GM23338 (cell line): ENCODE measurements at regions not wholly inside any gene's neighbourhood (a gene's known extent, or its start where the extent isn't known, plus 50 kb on each side); places are given as distances from the start of the nearest gene placed in this dataset.
A peak's percentile ranks its signal among the peaks of the same experiment; 100 is the strongest.

Source experiments
- ATAC-seq: fragments of 200-7000 bp; cut with Tn5 transposase; 3 replicates; pipeline ENCODE4 v1.9.1; 2020
- DNase-seq: peaks from one replicate; pipeline ENCODE4 v3.0.0-alpha.2; 2015; ENCODE audit warnings: low spot score
- H2AFZ ChIP-seq: fragments of 200-600 bp; sonication (generic); 2 replicates; pipeline ENCODE4 v1.8.0; 2016; ENCODE audit warnings: antibody characterized with exemption, mild to moderate bottlenecking, moderate library complexity
- H3F3A ChIP-seq: fragments of 200-600 bp; sonication (generic); replicated peaks from 2 replicates; pipeline ENCODE4 v1.8.0; 2017; ENCODE audit warnings: antibody characterized with exemption, mixed run types, low read depth
- H3K27ac ChIP-seq: fragments of 200-600 bp; sonication (generic); 2 replicates; pipeline ENCODE4 v1.6.1; 2016; ENCODE audit warnings: low read depth
- H3K27me3 ChIP-seq: fragments of 200-600 bp; sonication (generic); 2 replicates; pipeline ENCODE4 v1.8.0; 2016; ENCODE audit warnings: mild to moderate bottlenecking, mixed run types, moderate library complexity; ENCODE audit not compliant: insufficient read depth
- H3K36me3 ChIP-seq: fragments of 200-600 bp; sonication (generic); 2 replicates; pipeline ENCODE4 v1.8.0; 2016; ENCODE audit warnings: mild to moderate bottlenecking; ENCODE audit not compliant: insufficient read depth
- H3K4me1 ChIP-seq: fragments of 200-600 bp; sonication (generic); 2 replicates; pipeline ENCODE4 v1.8.0; 2016; ENCODE audit warnings: mild to moderate bottlenecking, moderate library complexity; ENCODE audit not compliant: insufficient read depth
- H3K4me2 ChIP-seq: fragments of 200-600 bp; sonication (generic); 2 replicates; pipeline ENCODE4 v1.7.1; 2017; ENCODE audit warnings: mixed run types
- H3K4me3 ChIP-seq: fragments of 200-600 bp; sonication (generic); 2 replicates; pipeline ENCODE4 v1.6.1; 2016; ENCODE audit warnings: mixed run types
- H3K79me2 ChIP-seq: fragments of 200-600 bp; sonication (generic); replicated peaks from 2 replicates; pipeline ENCODE4 v1.8.0; 2017; ENCODE audit warnings: mild to moderate bottlenecking; ENCODE audit not compliant: insufficient read depth
- H3K9me2 ChIP-seq: fragments of 200-600 bp; sonication (generic); 2 replicates; pipeline ENCODE4 v1.8.0; 2017; ENCODE audit not compliant: insufficient read depth
- H4K20me1 ChIP-seq: fragments of 200-600 bp; sonication (generic); replicated peaks from 2 replicates; pipeline ENCODE4 v1.8.0; 2017; ENCODE audit warnings: mild to moderate bottlenecking; ENCODE audit not compliant: insufficient read depth
- H3K27ac Mint-ChIP-seq: 2 replicates; pipeline ENCODE4 v1.8.0; 2020; ENCODE audit warnings: inconsistent platforms, mild to moderate bottlenecking, moderate library complexity, mixed read lengths
- H3K27me3 Mint-ChIP-seq: 3 replicates; pipeline ENCODE4 v1.8.0; 2022; ENCODE audit warnings: low read depth, mild to moderate bottlenecking, moderate library complexity, mixed read lengths, inconsistent platforms; ENCODE audit not compliant: insufficient read depth, poor library complexity
- H3K36me3 Mint-ChIP-seq: 3 replicates; pipeline ENCODE4 v1.8.0; 2021; ENCODE audit warnings: low read depth, mild to moderate bottlenecking, inconsistent platforms, moderate library complexity, mixed read lengths
- H3K4me1 Mint-ChIP-seq: 3 replicates; pipeline ENCODE4 v1.8.0; 2020; ENCODE audit warnings: mild to moderate bottlenecking, inconsistent platforms, mixed read lengths
- H3K4me3 Mint-ChIP-seq: 3 replicates; pipeline ENCODE4 v1.8.0; 2021; ENCODE audit warnings: moderate library complexity, mild to moderate bottlenecking, inconsistent platforms, mixed read lengths
- H3K9me3 Mint-ChIP-seq: 3 replicates; pipeline ENCODE4 v1.8.0; 2020; ENCODE audit warnings: moderate library complexity, mild to moderate bottlenecking, inconsistent platforms, mixed read lengths
- CTCF ChIP-seq, 2 experiments: fragments of 200-600 bp in 1 of 2; sonication (generic) in 1 of 2; conservative IDR thresholded peaks; 2 replicates each; pipeline versions ENCODE4 v1.5.1 to v1.6.1; 2016 to 2017; ENCODE audit warnings: antibody characterized with exemption in 2 of 2, low read depth in 2 of 2, mild to moderate bottlenecking in 2 of 2, moderate library complexity in 1 of 2
- ETS1 ChIP-seq: IDR thresholded peaks from 2 replicates; pipeline ENCODE4 v1.6.1; 2016; ENCODE audit warnings: antibody characterized with exemption
- EZH2phosphoT487 ChIP-seq: fragments of 200-600 bp; sonication (generic); IDR thresholded peaks from one replicate; pipeline ENCODE4 v1.8.1; 2018; ENCODE audit warnings: antibody characterized with exemption; ENCODE audit not compliant: unreplicated experiment
- POLR2AphosphoS5 ChIP-seq: IDR thresholded peaks from 2 replicates; pipeline ENCODE4 v1.6.1; 2016; ENCODE audit warnings: antibody characterized with exemption, low read depth
- REST ChIP-seq: IDR thresholded peaks from one replicate; pipeline ENCODE4 v1.6.1; 2018; ENCODE audit warnings: antibody characterized with exemption; ENCODE audit not compliant: unreplicated experiment
- ZNF114 ChIP-seq: fragments of 250-450 bp; sonication (Bioruptor Pico); IDR thresholded peaks from 2 replicates; pipeline ENCODE4 v1.5.0; 2020; ENCODE audit warnings: mild to moderate bottlenecking, moderate library complexity
- ZNF462 ChIP-seq: fragments of 250-450 bp; sonication (Bioruptor Pico); IDR thresholded peaks from 2 replicates; pipeline ENCODE4 v1.5.0; 2020; ENCODE audit warnings: mild to moderate bottlenecking, moderate library complexity

- Histone ChIP-seq H3F3A (no peaks in the 10 kb centered on the region), H3K9me2 (peaks cover 8% of the 10 kb centered on the region; the same call in 1 of the 2 replicates), H3K27ac (no peak overlapping the region), H3K27me3 (no peaks in the 10 kb centered on the region), H3K36me3 (no peaks in the 10 kb centered on the region), H3K4me3 (no peak overlapping the region), H3K4me2 (no peak overlapping the region), H4K20me1 (no peaks in the 10 kb centered on the region), H3K4me1 (no peaks in the 10 kb centered on the region), H3K79me2 (no peaks in the 10 kb centered on the region), H2AFZ (0 out of 2 replicates have a peak overlapping the region, but pooled peaks have one; percentile 38)
- no peak for DNase-seq
- no peak for ATAC-seq
- H3K9me3 Mint-ChIP-seq, result no peaks in the 10 kb centered on the region
- no peaks in the 10 kb centered on the region for H3K36me3 Mint-ChIP-seq
- H3K4me3 Mint-ChIP-seq, result no peak overlapping the region
- H3K27ac Mint-ChIP-seq, result no peak overlapping the region
- peaks cover 2% of the 10 kb centered on the region for H3K27me3 Mint-ChIP-seq
- peaks cover 5% of the 10 kb centered on the region; the same call in 2 of the 3 replicates for H3K4me1 Mint-ChIP-seq
- TF ChIP-seq ZNF462 (CRISPR knock-in tag) (no peak), POLR2AphosphoS5 (no peak), ETS1 (no peak), EZH2phosphoT487 (no peak), ZNF114 (CRISPR knock-in tag) (no peak)
Observed at GRCh38 chr1:199269241-199269640, 630.4 kb downstream of the PTPRC start.

- no peak overlapping the region for H3K27ac Mint-ChIP-seq
- Histone ChIP-seq H3K36me3 (no peaks in the 10 kb centered on the region), H3F3A (no peaks in the 10 kb centered on the region), H4K20me1 (no peaks in the 10 kb centered on the region), H3K4me3 (no peak overlapping the region), H2AFZ (no peak overlapping the region), H3K27me3 (no peaks in the 10 kb centered on the region), H3K4me1 (no peaks in the 10 kb centered on the region), H3K4me2 (no peak overlapping the region), H3K79me2 (no peaks in the 10 kb centered on the region), H3K27ac (no peak overlapping the region), H3K9me2 (peaks cover 8% of the 10 kb centered on the region; the same call in 1 of the 2 replicates)
- H3K9me3 Mint-ChIP-seq, result no peaks in the 10 kb centered on the region; the same call in 2 of the 3 replicates
- ATAC-seq (no peak), DNase-seq (no peak)
- H3K4me3 Mint-ChIP-seq, result no peak overlapping the region
- H3K27me3 Mint-ChIP-seq, result peaks cover 2% of the 10 kb centered on the region
- peaks cover 5% of the 10 kb centered on the region; the same call in 2 of the 3 replicates for H3K4me1 Mint-ChIP-seq
- H3K36me3 Mint-ChIP-seq, result no peaks in the 10 kb centered on the region
- no peak for TF ChIP-seq REST
- TF ChIP-seq EZH2phosphoT487, result no peak
- no peak for TF ChIP-seq CTCF (conservative IDR thresholded peaks at IDR 0.05; ENCODE audit: low read depth in 2 of 2)
Observed at GRCh38 chr1:199272139-199272544, 633.3 kb downstream of the PTPRC start.
